HepG2 (cell line): ENCODE measurements at regions not wholly inside any gene's neighbourhood (a gene's known extent, or its start where the extent isn't known, plus 50 kb on each side); places are given as distances from the start of the nearest gene placed in this dataset.

Experiments
- ATAC-seq: fragments of 200-7000 bp; cut with Tn5 transposase; 3 replicates; pipeline ENCODE4 v1.9.1; 2020; ENCODE audit warnings: mild to moderate bottlenecking, moderate library complexity
- BruUV-seq: library from RNA; stranded (reverse); fragments of 400-500 nt; replicated peaks from 2 replicates; lab custom pipeline; 2021; lab: Mats Ljungman, UMichigan
- CTCF ChIA-PET: fragments of 300-600 bp; formaldehyde crosslinking; extraction: SDS; loops from one replicate; lab custom pipeline; 2021; ENCODE audit warnings: low total read pairs, inconsistent platforms, low intra/inter-chr PET ratio; lab: Yijun Ruan, JAX
- POLR2A ChIA-PET: fragments of 350-600 bp; sonication (Branson Sonifier 250); formaldehyde crosslinking; loops from one replicate; lab custom pipeline; 2020; ENCODE audit warnings: antibody characterized with exemption, inconsistent platforms; lab: Yijun Ruan, JAX
- DNase-seq: peaks from one replicate; pipeline ENCODE4 v3.0.0-alpha.2; 2015; ENCODE audit warnings: low spot score
- FAIRE-seq: peaks from 3 replicates; lab custom pipeline; 2011; peaks lifted over from hg19 to GRCh38; lab: Jason Lieb, UNC
- H2AFZ ChIP-seq: one replicate; pipeline ENCODE4 v1.6.1; 2011; ENCODE audit warnings: low read length, inconsistent platforms
- H3K27ac ChIP-seq: fragments of 300-600 bp; 3 replicates; pipeline ENCODE4 v1.8.0; 2011; ENCODE audit warnings: mixed run types, mild to moderate bottlenecking, mixed read lengths, low read length, inconsistent platforms; ENCODE audit not compliant: insufficient read depth; ENCODE audit errors: extremely low read length
- H3K27me3 ChIP-seq, 2 experiments: fragments of 200-600 bp in 1 of 2; 2 replicates in 1 of 2; 3 replicates in 1 of 2; pipeline versions ENCODE4 v1.6.0 to v1.8.0; 2011; ENCODE audit warnings: low read length in 2 of 2, mild to moderate bottlenecking in 2 of 2, moderate library complexity in 2 of 2, inconsistent platforms in 1 of 2; ENCODE audit not compliant: insufficient read depth in 2 of 2, control insufficient read depth in 1 of 2
- H3K36me3 ChIP-seq, 2 experiments: fragments of 200-600 bp in 1 of 2; replicated peaks in 1 of 2; 2 replicates in 1 of 2; 3 replicates in 1 of 2; pipeline versions ENCODE4 v1.5.1 to v1.8.0; 2011; ENCODE audit warnings: low read length in 2 of 2, inconsistent platforms in 1 of 2; ENCODE audit not compliant: insufficient read depth in 2 of 2, control insufficient read depth in 1 of 2
- H3K4me1 ChIP-seq: 2 replicates; pipeline ENCODE4 v1.5.1; 2012; ENCODE audit warnings: low read length, inconsistent platforms; ENCODE audit not compliant: insufficient read depth
- H3K4me2 ChIP-seq: 2 replicates; pipeline ENCODE4 v1.6.0; 2011; ENCODE audit warnings: low read depth, low read length, inconsistent platforms
- H3K4me3 ChIP-seq, 3 experiments: fragments of 200-600 bp in 1 of 3; sonication (generic), shearing (Covaris generic) in 1 of 3; replicated peaks in 1 of 3; 2 replicates each; pipeline ENCODE4 v1.5.1; 2011 to 2016; ENCODE audit warnings: low read length in 3 of 3, inconsistent platforms in 2 of 3, low read depth in 2 of 3, mild to moderate bottlenecking in 2 of 3, control low read depth in 1 of 3, mixed read lengths in 1 of 3; ENCODE audit not compliant: insufficient read depth in 1 of 3
- H3K79me2 ChIP-seq: one replicate; pipeline ENCODE4 v1.6.1; 2011; ENCODE audit warnings: low read length, inconsistent platforms; ENCODE audit not compliant: insufficient read depth
- H3K9ac ChIP-seq: 2 replicates; pipeline ENCODE4 v1.6.0; 2011; ENCODE audit warnings: mild to moderate bottlenecking, low read depth, low read length, inconsistent platforms; ENCODE audit not compliant: insufficient read depth
- H3K9me3 ChIP-seq: 2 replicates; pipeline ENCODE4 v1.5.1; 2012; ENCODE audit warnings: mild to moderate bottlenecking, low read length
- H4K20me1 ChIP-seq: 2 replicates; pipeline ENCODE4 v1.6.0; 2011; ENCODE audit warnings: inconsistent platforms, mild to moderate bottlenecking, low read length, moderate library complexity; ENCODE audit not compliant: insufficient read depth
- ONECUT2 ChIP-seq: sonication (generic); formaldehyde crosslinking; IDR thresholded peaks from 2 replicates; pipeline ENCODE4 v1.4.0; 2020; ENCODE audit warnings: missing genetic modification reagents
- SMARCC2 ChIP-seq: fragments of 450-650 bp; IDR thresholded peaks from 2 replicates; pipeline ENCODE4 v1.6.1; 2017; ENCODE audit warnings: antibody characterized with exemption, mild to moderate bottlenecking
- SP140L ChIP-seq: sonication (generic); formaldehyde crosslinking; IDR thresholded peaks from 2 replicates; pipeline ENCODE4 v1.4.0; 2020; ENCODE audit warnings: missing genetic modification reagents, borderline replicate concordance
- TGIF2 ChIP-seq: IDR thresholded peaks from 2 replicates; pipeline ENCODE4 v1.6.1; 2016; ENCODE audit warnings: control low read depth, missing compliant biosample characterization
- ZMAT3 ChIP-seq: sonication (generic); formaldehyde crosslinking; conservative IDR thresholded peaks from 2 replicates; pipeline ENCODE4 v1.7.0; 2021; ENCODE audit warnings: missing genetic modification reagents
- ZNF121 ChIP-seq: sonication (generic); formaldehyde crosslinking; IDR thresholded peaks from 2 replicates; pipeline ENCODE4 v1.5.0; 2020; ENCODE audit warnings: mild to moderate bottlenecking, missing genetic modification reagents
- ZNF33A ChIP-seq: sonication (generic); formaldehyde crosslinking; IDR thresholded peaks from 2 replicates; pipeline ENCODE4 v1.5.1; 2020; ENCODE audit warnings: missing genetic modification reagents, mild to moderate bottlenecking, moderate library complexity, borderline replicate concordance
- ZSCAN29 ChIP-seq: sonication (generic); formaldehyde crosslinking; conservative IDR thresholded peaks from 2 replicates; pipeline ENCODE4 v1.4.0; 2020; ENCODE audit warnings: mild to moderate bottlenecking, missing genetic modification reagents
- ZSCAN5A ChIP-seq: sonication (generic); formaldehyde crosslinking; IDR thresholded peaks from 2 replicates; pipeline ENCODE4 v1.8.0; 2022; ENCODE audit warnings: mild to moderate bottlenecking, missing genetic modification reagents, borderline replicate concordance
- in situ Hi-C: cut with HindIII; loops from 2 replicates; pipeline ENCODE4 v1.10.0; 2017; ENCODE audit warnings: low pct_unique_long_range_greater_than_20kb; ENCODE audit not compliant: extremely low pct_ligation_motif_present
- intact Hi-C: fragments of 100-400 bp; cut with micrococcal nuclease; formaldehyde crosslinking; loops from one replicate; pipeline ENCODE4 v1.10.0; 2022; ENCODE audit not compliant: unreplicated experiment
- TF ChIP-seq, protein P1 (sequence below): sonication (generic); formaldehyde crosslinking; IDR thresholded peaks from 2 replicates; pipeline ENCODE4 v1.4.0; 2020; ENCODE audit warnings: missing genetic modification reagents

GRCh38 chr3:74269689-74270088 is 344.8 kb downstream of the CNTN3 start:
- Histone ChIP-seq H3K4me1 (no peaks in the 10 kb centered on the region), H3K27ac (no peak overlapping the region), H3K4me2 (no peak overlapping the region), H3K27me3 (no peaks in the 10 kb centered on the region), H3K36me3 (no peaks in the 10 kb centered on the region), H3K4me3 (no peak overlapping the region), H3K9ac (no peak overlapping the region), H3K79me2 (no peaks in the 10 kb centered on the region), H4K20me1 (no peaks in the 10 kb centered on the region), H3K9me3 (no peaks in the 10 kb centered on the region), H2AFZ (no peak overlapping the region)
- BruUV-seq, result no TSS peak
- DNase-seq (no peak), FAIRE-seq (no peak), ATAC-seq (no peak)
- POLR2A ChIA-PET, result no interaction called here
- TF ChIP-seq ZNF33A (CRISPR knock-in tag) (no peak), ZSCAN29 (CRISPR knock-in tag) (no peak), ZNF121 (CRISPR knock-in tag) (no peak), TGIF2 (no peak), ZMAT3 (no peak), SP140L (CRISPR knock-in tag) (no peak), SMARCC2 (no peak), ZSCAN5A (CRISPR knock-in tag) (no peak), ONECUT2 (no peak)
- TF ChIP-seq, protein P1, sequence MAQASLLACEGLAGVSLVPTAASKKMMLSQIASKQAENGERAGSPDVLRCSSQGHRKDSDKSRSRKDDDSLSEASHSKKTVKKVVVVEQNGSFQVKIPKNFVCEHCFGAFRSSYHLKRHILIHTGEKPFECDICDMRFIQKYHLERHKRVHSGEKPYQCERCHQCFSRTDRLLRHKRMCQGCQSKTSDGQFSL (CRISPR knock-in tag), result no peak
- intact Hi-C loops, result loop anchor here (5.0 kb wide), 1 partner anchor 903 kb away; no protein-coding TSS in a partner anchor
- CTCF ChIA-PET, result no interaction called here
- in situ Hi-C loops, result loop anchor here (25.0 kb wide), 1 partner anchor 893 kb away; no protein-coding TSS in a partner anchor
